Activated T-cell treated with anti-CD3 and anti-CD28 coated beads, Interleukin-2, amount 50 U/mL, for 24 hours (primary cell): ENCODE measurements at regions not wholly inside any gene's neighbourhood (a gene's known extent, or its start where the extent isn't known, plus 50 kb on each side); places are given as distances from the start of the nearest gene placed in this dataset.
"Not testable (repeated sequence)": the region's sequence is repeated elsewhere in the genome, so short reads cannot be mapped to it uniquely, and the experiment has no call there.

Experiments used
- DNase-seq: peaks from one replicate; pipeline ENCODE4 v3.0.0-alpha.2; 2020
- H3K27ac Mint-ChIP-seq: 2 replicates; pipeline ENCODE4 v1.8.0; 2020; ENCODE audit warnings: mild to moderate bottlenecking, mixed read lengths
- H3K27me3 Mint-ChIP-seq: 2 replicates; pipeline ENCODE4 v1.8.0; 2020; ENCODE audit warnings: mixed read lengths
- H3K36me3 Mint-ChIP-seq: 2 replicates; pipeline ENCODE4 v1.8.0; 2020; ENCODE audit warnings: low read depth, mixed read lengths
- H3K4me1 Mint-ChIP-seq: 2 replicates; pipeline ENCODE4 v1.8.0; 2020; ENCODE audit warnings: low read depth, mixed read lengths
- H3K4me3 Mint-ChIP-seq: 2 replicates; pipeline ENCODE4 v1.8.0; 2020; ENCODE audit warnings: mild to moderate bottlenecking, moderate library complexity, mixed read lengths
- H3K9me3 Mint-ChIP-seq: 2 replicates; pipeline ENCODE4 v1.8.0; 2020; ENCODE audit warnings: mixed read lengths

DNA sequence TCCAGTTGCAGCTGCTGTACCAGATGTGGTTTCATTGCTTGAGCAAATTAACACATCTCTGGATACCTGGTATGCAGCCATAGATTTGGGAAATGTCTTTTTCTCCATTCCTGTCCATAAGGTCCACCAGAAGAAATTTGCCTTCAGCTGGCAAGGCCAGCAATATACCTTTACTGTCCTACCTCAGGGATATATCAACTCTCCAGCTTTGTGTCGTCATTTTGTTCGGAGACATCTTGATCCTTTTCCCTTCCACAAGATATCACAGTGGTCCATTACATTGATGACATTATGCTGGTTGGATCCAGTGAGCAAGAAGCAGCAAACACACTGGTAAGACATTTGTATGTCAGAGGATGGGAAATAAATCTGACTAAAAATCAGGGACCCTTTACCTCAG lies 576.1 kb upstream of the FBXO33 start:
- H3K9me3 Mint-ChIP-seq, H3K27me3 Mint-ChIP-seq, DNase-seq, H3K27ac Mint-ChIP-seq, H3K4me3 Mint-ChIP-seq, H3K36me3 Mint-ChIP-seq, H3K4me1 Mint-ChIP-seq: not testable (repeated sequence)

DNA sequence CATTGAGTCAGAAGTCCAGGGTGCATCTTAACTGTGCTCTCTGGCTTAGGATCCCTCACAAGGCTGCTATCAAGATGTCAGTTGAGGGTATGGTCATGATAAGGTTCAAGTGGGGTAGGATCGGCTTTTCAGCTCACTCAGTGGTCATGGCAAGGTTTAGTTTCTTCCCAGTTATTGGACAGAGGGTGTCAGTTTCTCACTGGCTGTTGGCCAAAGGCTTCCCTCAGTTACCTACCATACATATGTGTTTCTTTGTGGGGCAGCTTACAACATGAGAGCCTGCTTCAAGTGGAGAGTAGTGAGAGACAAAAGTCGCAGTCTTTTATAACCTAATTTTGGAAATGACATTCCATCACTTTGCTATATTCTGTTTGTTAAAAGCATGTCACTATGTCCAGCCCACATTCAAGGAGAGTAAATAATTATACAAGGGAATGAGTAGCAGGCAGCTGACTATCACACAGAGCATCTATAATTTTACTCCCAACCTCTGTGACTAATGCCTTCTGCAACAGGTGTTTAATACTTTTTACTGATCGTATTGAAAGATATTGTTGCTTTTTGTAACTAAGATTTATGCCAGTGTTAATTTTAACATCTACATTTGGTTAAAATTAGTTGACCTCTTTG lies 572.8 kb upstream of the FBXO33 start:
- H3K4me1 Mint-ChIP-seq, result no peaks in the 10 kb centered on the region
- no peaks in the 10 kb centered on the region for H3K27me3 Mint-ChIP-seq
- no peak overlapping the region for H3K4me3 Mint-ChIP-seq

DNA sequence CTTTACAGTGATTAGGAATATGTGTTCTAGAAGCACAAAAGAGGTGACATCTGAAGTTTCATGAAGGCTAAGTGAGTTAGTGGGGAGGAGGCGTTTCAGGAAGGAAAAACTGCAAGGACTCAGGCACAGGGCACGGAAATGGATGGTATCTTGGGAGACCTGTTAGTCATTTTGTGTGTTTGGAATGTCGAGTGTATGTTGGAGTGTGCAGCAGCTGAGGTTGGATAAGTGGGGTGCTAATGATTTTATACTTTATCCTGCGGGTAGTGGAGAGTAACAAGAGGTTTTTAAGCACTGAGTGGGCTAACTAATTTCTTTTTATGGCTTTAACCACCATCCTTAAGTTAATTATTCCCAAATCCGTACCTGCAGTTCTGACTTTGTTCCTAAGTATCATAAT lies 571.5 kb upstream of the FBXO33 start:
- no peaks in the 10 kb centered on the region for H3K27me3 Mint-ChIP-seq
- no peaks in the 10 kb centered on the region for H3K9me3 Mint-ChIP-seq

More for the DNA sequence above, 572.8 kb upstream of the FBXO33 start:
- Mint-ChIP-seq H3K9me3 (no peaks in the 10 kb centered on the region), H3K36me3 (no peaks in the 10 kb centered on the region), H3K27ac (no peak overlapping the region)
- no peak for DNase-seq

DNA sequence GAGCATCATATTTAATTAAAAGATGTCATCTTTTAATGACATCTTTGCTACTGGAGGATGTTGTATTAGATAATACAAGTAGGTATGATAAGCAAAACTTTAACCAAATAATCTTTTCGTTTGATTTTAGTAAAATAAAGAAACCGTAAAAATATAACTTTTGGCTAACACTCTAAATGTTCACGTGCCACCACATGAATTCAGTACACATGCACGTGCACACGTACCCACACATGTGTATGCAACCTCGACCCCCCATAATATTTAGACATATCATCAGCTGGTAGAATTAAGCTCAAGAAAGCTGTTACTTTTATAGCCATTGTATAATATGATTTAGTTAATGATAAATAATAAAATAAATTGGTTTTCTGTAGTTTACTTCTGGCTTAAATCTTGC lies 566.6 kb upstream of the FBXO33 start:
- H3K4me3 Mint-ChIP-seq, result no peak overlapping the region
- no peaks in the 10 kb centered on the region for H3K36me3 Mint-ChIP-seq
- no peak for DNase-seq
- H3K9me3 Mint-ChIP-seq, result no peaks in the 10 kb centered on the region
- H3K27me3 Mint-ChIP-seq, result no peaks in the 10 kb centered on the region
- H3K27ac Mint-ChIP-seq, result no peak overlapping the region
- no peaks in the 10 kb centered on the region for H3K4me1 Mint-ChIP-seq

More for the DNA sequence above, 571.5 kb upstream of the FBXO33 start:
- H3K36me3 Mint-ChIP-seq, result no peaks in the 10 kb centered on the region
- H3K4me1 Mint-ChIP-seq, result no peaks in the 10 kb centered on the region
- no peak overlapping the region for H3K27ac Mint-ChIP-seq
- H3K4me3 Mint-ChIP-seq, result no peak overlapping the region
- DNase-seq, result no peak

GRCh38 chr14:39998114-39998513 lies 565.9 kb upstream of the FBXO33 start:
- Mint-ChIP-seq H3K27me3 (no peaks in the 10 kb centered on the region), H3K9me3 (no peaks in the 10 kb centered on the region), H3K4me1 (no peaks in the 10 kb centered on the region), H3K4me3 (no peak overlapping the region), H3K27ac (no peak overlapping the region), H3K36me3 (no peaks in the 10 kb centered on the region)
- DNase-seq, result no peak

- H3K27ac Mint-ChIP-seq, result no peak overlapping the region
- H3K4me1 Mint-ChIP-seq, result no peaks in the 10 kb centered on the region
- H3K36me3 Mint-ChIP-seq, result no peaks in the 10 kb centered on the region
- DNase-seq, result no peak
- no peaks in the 10 kb centered on the region for H3K9me3 Mint-ChIP-seq
- no peak overlapping the region for H3K4me3 Mint-ChIP-seq
- H3K27me3 Mint-ChIP-seq, result no peaks in the 10 kb centered on the region
These were observed 558.8 kb upstream of the FBXO33 start for GRCh38 chr14:39991041-39991440.

DNA sequence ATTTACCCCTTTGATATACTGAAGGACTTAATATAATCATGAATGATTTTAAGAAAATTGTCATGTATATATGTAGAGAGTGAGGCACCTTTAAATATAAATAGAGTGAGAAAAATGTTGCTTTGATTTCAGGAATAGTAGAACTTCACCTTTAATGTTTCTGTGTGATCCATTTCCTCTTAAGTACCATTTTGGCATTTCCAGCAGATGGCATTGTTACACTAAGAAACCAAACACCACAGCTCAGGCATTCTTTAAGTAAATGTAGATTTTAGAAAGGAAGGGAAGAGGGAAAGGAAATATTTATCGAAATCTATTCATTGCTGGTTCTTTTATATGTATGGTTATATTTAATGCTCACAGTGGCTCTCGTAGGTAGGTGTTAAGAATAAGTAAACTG lies 556.7 kb upstream of the FBXO33 start:
- Mint-ChIP-seq H3K27ac (no peak overlapping the region), H3K27me3 (no peaks in the 10 kb centered on the region), H3K9me3 (no peaks in the 10 kb centered on the region), H3K36me3 (no peaks in the 10 kb centered on the region), H3K4me1 (no peaks in the 10 kb centered on the region), H3K4me3 (no peak overlapping the region)
- no peak for DNase-seq

GRCh38 chr14:39984323-39984722 lies 552.1 kb upstream of the FBXO33 start:
- Mint-ChIP-seq H3K4me3 (no peak overlapping the region), H3K36me3 (no peaks in the 10 kb centered on the region), H3K9me3 (peaks cover 2% of the 10 kb centered on the region), H3K27ac (no peak overlapping the region), H3K4me1 (no peaks in the 10 kb centered on the region), H3K27me3 (no peaks in the 10 kb centered on the region)
- DNase-seq, result no peak

GRCh38 chr14:39977198-39977597 lies 545.0 kb upstream of the FBXO33 start:
- Mint-ChIP-seq H3K36me3 (no peaks in the 10 kb centered on the region), H3K27me3 (no peaks in the 10 kb centered on the region), H3K27ac (no peak overlapping the region), H3K4me1 (no peaks in the 10 kb centered on the region), H3K4me3 (no peak overlapping the region), H3K9me3 (peaks cover 2% of the 10 kb centered on the region)
- DNase-seq, result no peak

GRCh38 chr14:39974036-39974435 lies 541.8 kb upstream of the FBXO33 start:
- Mint-ChIP-seq H3K9me3 (no peaks in the 10 kb centered on the region), H3K27me3 (no peaks in the 10 kb centered on the region), H3K4me3 (no peak overlapping the region), H3K36me3 (no peaks in the 10 kb centered on the region), H3K4me1 (no peaks in the 10 kb centered on the region), H3K27ac (no peak overlapping the region)
- no peak for DNase-seq

DNA sequence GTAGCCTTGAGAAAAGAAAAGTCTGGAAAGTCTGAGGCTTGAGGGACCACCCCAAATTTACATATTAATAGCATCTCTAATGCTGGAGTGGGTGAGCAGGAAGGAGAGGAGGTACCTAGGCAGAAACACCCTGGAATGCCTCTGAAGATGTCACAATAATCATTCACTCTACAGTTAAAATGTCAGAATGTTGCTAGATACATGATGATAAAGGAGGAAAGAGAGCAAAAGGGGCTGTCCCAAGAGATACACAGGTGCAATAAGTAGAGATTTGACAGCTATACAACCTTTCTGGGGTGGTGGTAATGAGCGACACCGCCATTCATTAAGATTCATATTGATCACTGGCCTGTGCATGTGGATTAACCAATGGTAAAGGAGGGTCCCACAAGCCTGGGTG lies 540.5 kb upstream of the FBXO33 start:
- DNase-seq, result no peak
- Mint-ChIP-seq H3K36me3 (no peaks in the 10 kb centered on the region), H3K9me3 (no peaks in the 10 kb centered on the region), H3K4me1 (peaks cover 2% of the 10 kb centered on the region), H3K27me3 (no peaks in the 10 kb centered on the region), H3K27ac (no peak overlapping the region), H3K4me3 (no peak overlapping the region)

DNA sequence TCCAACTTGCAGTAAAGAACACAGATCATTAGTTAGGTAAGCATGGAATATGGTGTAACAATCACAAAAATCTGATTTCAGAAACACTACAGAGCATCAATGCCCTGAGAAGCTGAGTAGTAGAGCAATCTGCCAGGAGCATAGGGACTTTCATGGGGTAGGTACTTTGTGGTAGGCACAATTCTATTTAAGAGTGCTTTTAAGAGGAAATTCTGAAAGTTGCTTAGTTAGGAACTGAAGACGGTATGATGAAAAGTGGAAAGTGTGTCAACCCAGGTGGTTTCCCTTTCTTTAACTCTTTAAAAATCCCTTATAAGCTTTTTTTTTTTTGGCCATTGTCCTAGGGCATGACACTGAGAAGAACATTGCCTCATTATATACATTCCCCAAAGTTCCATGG lies 535.7 kb upstream of the FBXO33 start:
- no peak overlapping the region for H3K27ac Mint-ChIP-seq
- no peaks in the 10 kb centered on the region for H3K27me3 Mint-ChIP-seq
- no peak overlapping the region for H3K4me3 Mint-ChIP-seq
- peaks cover 6% of the 10 kb centered on the region for H3K9me3 Mint-ChIP-seq
- DNase-seq, result no peak
- H3K4me1 Mint-ChIP-seq, result peaks cover 2% of the 10 kb centered on the region
- no peaks in the 10 kb centered on the region for H3K36me3 Mint-ChIP-seq

GRCh38 chr14:39957987-39958386 lies 525.8 kb upstream of the FBXO33 start:
- Mint-ChIP-seq H3K27ac (no peak overlapping the region), H3K36me3 (no peaks in the 10 kb centered on the region), H3K9me3 (peaks cover 32% of the 10 kb centered on the region), H3K27me3 (no peaks in the 10 kb centered on the region), H3K4me1 (no peaks in the 10 kb centered on the region), H3K4me3 (no peak overlapping the region)
- DNase-seq, result no peak

- no peak for DNase-seq
- Mint-ChIP-seq H3K9me3 (peaks cover 34% of the 10 kb centered on the region), H3K27me3 (no peaks in the 10 kb centered on the region), H3K4me1 (no peaks in the 10 kb centered on the region), H3K27ac (no peak overlapping the region), H3K36me3 (no peaks in the 10 kb centered on the region), H3K4me3 (no peak overlapping the region)
These were observed 525.1 kb upstream of the FBXO33 start for GRCh38 chr14:39957290-39957689.

DNA sequence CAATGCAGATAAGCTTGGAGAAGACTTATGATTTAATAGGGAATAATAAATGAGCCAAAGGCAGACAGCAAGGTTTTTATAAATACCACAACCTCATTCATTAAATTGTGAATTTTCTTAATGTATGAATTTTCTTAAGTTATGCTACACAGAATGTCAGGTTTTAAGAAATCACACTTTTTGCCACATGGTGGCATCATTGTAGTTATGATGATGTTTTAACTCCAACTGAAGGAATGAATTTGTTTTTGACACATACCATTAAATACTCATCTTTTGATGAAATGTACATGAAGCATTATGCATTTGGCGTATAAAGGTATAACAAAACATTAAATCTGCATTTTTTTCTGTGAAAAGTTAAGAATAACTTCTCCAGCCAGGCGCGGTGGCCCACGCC lies 524.1 kb upstream of the FBXO33 start:
- Mint-ChIP-seq H3K4me1 (no peaks in the 10 kb centered on the region), H3K27ac (no peak overlapping the region), H3K4me3 (no peak overlapping the region), H3K27me3 (no peaks in the 10 kb centered on the region), H3K9me3 (peaks cover 35% of the 10 kb centered on the region), H3K36me3 (no peaks in the 10 kb centered on the region)
- no peak for DNase-seq

DNA sequence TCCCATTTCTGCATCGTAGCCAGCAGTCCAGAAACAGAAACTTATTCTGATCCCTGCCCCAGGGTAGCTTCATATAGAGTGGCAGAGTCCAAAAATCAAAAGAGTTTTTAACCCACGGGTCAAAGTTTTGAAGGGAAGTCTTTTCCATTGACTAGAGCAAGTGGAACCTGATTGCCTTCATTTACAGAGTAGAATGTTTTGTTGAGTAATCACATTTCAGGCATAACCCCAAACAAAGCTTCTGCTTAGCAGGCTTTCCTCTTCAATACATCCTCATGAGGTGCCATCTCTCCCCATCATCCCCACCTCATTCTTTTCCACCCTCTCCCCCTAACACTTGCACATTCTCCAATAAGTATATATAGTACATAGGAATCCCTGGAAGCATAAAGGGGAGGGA lies 516.0 kb upstream of the FBXO33 start:
- H3K4me3 Mint-ChIP-seq, result no peak overlapping the region
- no peaks in the 10 kb centered on the region for H3K4me1 Mint-ChIP-seq
- DNase-seq, result no peak
- peaks cover 20% of the 10 kb centered on the region for H3K9me3 Mint-ChIP-seq
- no peaks in the 10 kb centered on the region for H3K27me3 Mint-ChIP-seq
- H3K36me3 Mint-ChIP-seq, result no peaks in the 10 kb centered on the region
- no peak overlapping the region for H3K27ac Mint-ChIP-seq
